ENCODE measurements at regions not wholly inside any gene's neighbourhood (a gene's known extent, or its start where the extent isn't known, plus 50 kb on each side); places are given as distances from the start of the nearest gene placed in this dataset.

GRCh38 chr17:77375108-77375916 is 234.5 kb downstream of the SEC14L1 start:
- TF ChIP-seq CTCF (IDR thresholded peaks at IDR 0.05; ENCODE audit: poor library complexity, severe bottlenecking): no peak

GRCh38 chr17:77375917-77376651 is 235.3 kb downstream of the SEC14L1 start:
- no peak overlapping the region for H3K4me3 ChIP-seq (ENCODE audit: severe bottlenecking)
- peaks cover 17% of the 10 kb centered on the region for H3K4me1 ChIP-seq (ENCODE audit: insufficient read depth, poor library complexity, severe bottlenecking)
- H3K27ac ChIP-seq (ENCODE audit: poor library complexity, severe bottlenecking): no peak overlapping the region

More at GRCh38 chr17:77375108-77375916, 234.5 kb downstream of the SEC14L1 start:
- H3K36me3 ChIP-seq (ENCODE audit: low read depth): no peaks in the 10 kb centered on the region
- H3K27ac ChIP-seq (ENCODE audit: poor library complexity, severe bottlenecking): no peak overlapping the region
- H3K27me3 ChIP-seq (ENCODE audit: insufficient read depth, poor library complexity, severe bottlenecking): no peaks in the 10 kb centered on the region
- ATAC-seq (ENCODE audit: low read depth) (no peak), DNase-seq (ENCODE audit: low spot score) (no peak)
- H3K4me1 ChIP-seq (ENCODE audit: insufficient read depth, poor library complexity, severe bottlenecking): peaks cover 25% of the 10 kb centered on the region
- no peak overlapping the region for H3K4me3 ChIP-seq (ENCODE audit: severe bottlenecking)
- H3K9me3 ChIP-seq (ENCODE audit: severe bottlenecking): no peaks in the 10 kb centered on the region

GRCh38 chr17:77376795-77377709 is 236.3 kb downstream of the SEC14L1 start:
- no peak for ATAC-seq (ENCODE audit: low read depth)
- Histone ChIP-seq H3K9me3 (ENCODE audit: severe bottlenecking) (no peaks in the 10 kb centered on the region), H3K4me1 (ENCODE audit: insufficient read depth, poor library complexity, severe bottlenecking) (peaks cover 10% of the 10 kb centered on the region), H3K36me3 (ENCODE audit: low read depth) (no peaks in the 10 kb centered on the region), H3K27me3 (ENCODE audit: insufficient read depth, poor library complexity, severe bottlenecking) (no peaks in the 10 kb centered on the region), H3K4me3 (ENCODE audit: severe bottlenecking) (no peak overlapping the region), H3K27ac (ENCODE audit: poor library complexity, severe bottlenecking) (no peak overlapping the region)
- TF ChIP-seq CTCF (IDR thresholded peaks at IDR 0.05; ENCODE audit: poor library complexity, severe bottlenecking): no peak
- DNase-seq (ENCODE audit: low spot score): no peak

More at GRCh38 chr17:77375917-77376651, 235.3 kb downstream of the SEC14L1 start:
- Histone ChIP-seq H3K27me3 (ENCODE audit: insufficient read depth, poor library complexity, severe bottlenecking) (no peaks in the 10 kb centered on the region), H3K36me3 (ENCODE audit: low read depth) (no peaks in the 10 kb centered on the region), H3K9me3 (ENCODE audit: severe bottlenecking) (no peaks in the 10 kb centered on the region)
- ATAC-seq (ENCODE audit: low read depth) (no peak), DNase-seq (ENCODE audit: low spot score) (no peak)
- TF ChIP-seq CTCF (IDR thresholded peaks at IDR 0.05; ENCODE audit: poor library complexity, severe bottlenecking): no peak

- H3K4me1 ChIP-seq (ENCODE audit: insufficient read depth, poor library complexity, severe bottlenecking): peaks cover 6% of the 10 kb centered on the region
- no peak overlapping the region for H3K4me3 ChIP-seq (ENCODE audit: severe bottlenecking)
- DNase-seq (ENCODE audit: low spot score) (no peak), ATAC-seq (ENCODE audit: low read depth) (no peak)
- TF ChIP-seq CTCF (IDR thresholded peaks at IDR 0.05; ENCODE audit: poor library complexity, severe bottlenecking): no peak
- no peaks in the 10 kb centered on the region for H3K9me3 ChIP-seq (ENCODE audit: severe bottlenecking)
- H3K36me3 ChIP-seq (ENCODE audit: low read depth): no peaks in the 10 kb centered on the region
- H3K27ac ChIP-seq (ENCODE audit: poor library complexity, severe bottlenecking): no peak overlapping the region
- H3K27me3 ChIP-seq (ENCODE audit: insufficient read depth, poor library complexity, severe bottlenecking): no peaks in the 10 kb centered on the region
These were observed 237.0 kb downstream of the SEC14L1 start for GRCh38 chr17:77377710-77378235.

Data from RWPE2 (cell line).